PC-3 (cell line): ENCODE measurements at regions not wholly inside any gene's neighbourhood (a gene's known extent, or its start where the extent isn't known, plus 50 kb on each side); places are given as distances from the start of the nearest gene placed in this dataset.

Source experiments
- EZH2 ChIP-seq: fragments of 300-600 bp; sonication (generic); IDR thresholded peaks from one replicate; pipeline ENCODE4 v1.6.1; 2017; ENCODE audit warnings: antibody characterized with exemption, mild to moderate bottlenecking, low read length; ENCODE audit not compliant: unreplicated experiment
- TF ChIP-seq, protein P1 (sequence below): fragments of 300-600 bp; sonication (generic); conservative IDR thresholded peaks from 2 replicates; pipeline ENCODE4 v1.5.1; 2017; ENCODE audit warnings: antibody characterized with exemption, low read depth, mild to moderate bottlenecking, low read length

- TF ChIP-seq, protein P1, sequence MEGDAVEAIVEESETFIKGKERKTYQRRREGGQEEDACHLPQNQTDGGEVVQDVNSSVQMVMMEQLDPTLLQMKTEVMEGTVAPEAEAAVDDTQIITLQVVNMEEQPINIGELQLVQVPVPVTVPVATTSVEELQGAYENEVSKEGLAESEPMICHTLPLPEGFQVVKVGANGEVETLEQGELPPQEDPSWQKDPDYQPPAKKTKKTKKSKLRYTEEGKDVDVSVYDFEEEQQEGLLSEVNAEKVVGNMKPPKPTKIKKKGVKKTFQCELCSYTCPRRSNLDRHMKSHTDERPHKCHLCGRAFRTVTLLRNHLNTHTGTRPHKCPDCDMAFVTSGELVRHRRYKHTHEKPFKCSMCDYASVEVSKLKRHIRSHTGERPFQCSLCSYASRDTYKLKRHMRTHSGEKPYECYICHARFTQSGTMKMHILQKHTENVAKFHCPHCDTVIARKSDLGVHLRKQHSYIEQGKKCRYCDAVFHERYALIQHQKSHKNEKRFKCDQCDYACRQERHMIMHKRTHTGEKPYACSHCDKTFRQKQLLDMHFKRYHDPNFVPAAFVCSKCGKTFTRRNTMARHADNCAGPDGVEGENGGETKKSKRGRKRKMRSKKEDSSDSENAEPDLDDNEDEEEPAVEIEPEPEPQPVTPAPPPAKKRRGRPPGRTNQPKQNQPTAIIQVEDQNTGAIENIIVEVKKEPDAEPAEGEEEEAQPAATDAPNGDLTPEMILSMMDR: no peak
- TF ChIP-seq EZH2: no peak
Observed at GRCh38 chr10:35898716-35899440, 256.8 kb upstream of the FZD8 start.
